BLaER1 treated with 17β-estradiol and CSF1 and Interleukin-3, amounts not matched to agents 10 nM and 100 nM (cell line): ENCODE measurements at regions not wholly inside any gene's neighbourhood (a gene's known extent, or its start where the extent isn't known, plus 50 kb on each side); places are given as distances from the start of the nearest gene placed in this dataset.
"Not testable (repeated sequence)": the region's sequence is repeated elsewhere in the genome, so short reads cannot be mapped to it uniquely, and the experiment has no call there.

ENCODE experiments used
- H3K27ac ChIP-seq, 11 experiments: shearing (Covaris generic); formaldehyde crosslinking; 2 replicates each; pipeline ENCODE4 v1.8.1; 2022
- H3K27me3 ChIP-seq, 11 experiments: shearing (Covaris generic); formaldehyde crosslinking; 2 replicates each; pipeline ENCODE4 v1.8.1; 2022
- H3K36me3 ChIP-seq, 11 experiments: shearing (Covaris generic); formaldehyde crosslinking; 2 replicates each; pipeline ENCODE4 v1.8.1; 2022
- H3K4me1 ChIP-seq, 10 experiments: shearing (Covaris generic); formaldehyde crosslinking; 2 replicates each; pipeline ENCODE4 v1.8.1; 2022
- H3K4me2 ChIP-seq, 11 experiments: shearing (Covaris generic); formaldehyde crosslinking; 2 replicates each; pipeline ENCODE4 v1.8.1; 2022
- H3K4me3 ChIP-seq, 10 experiments: shearing (Covaris generic); formaldehyde crosslinking; 2 replicates each; pipeline ENCODE4 v1.8.1; 2022
- H3K9ac ChIP-seq, 11 experiments: shearing (Covaris generic); formaldehyde crosslinking; 2 replicates each; pipeline ENCODE4 v1.8.1; 2022
- H3K9me3 ChIP-seq, 11 experiments: shearing (Covaris generic); formaldehyde crosslinking; replicated peaks in 1 of 11; 2 replicates each; pipeline ENCODE4 v1.8.1; 2022
- H4K20me1 ChIP-seq, 11 experiments: shearing (Covaris generic); formaldehyde crosslinking; 2 replicates each; pipeline ENCODE4 v1.8.1; 2022
- Cebpa-rat ChIP-seq, 11 experiments: shearing (Covaris generic); IDR thresholded peaks; 2 replicates each; pipeline ENCODE4 v1.8.1; 2022

GRCh38 chr7:35967366-35968139, 166.7 kb downstream of the SEPTIN7 start:
- no peaks in the 10 kb centered on the region for H4K20me1 ChIP-seq
- H3K27ac ChIP-seq, result no peak overlapping the region
- no peak for TF ChIP-seq Cebpa-rat (IDR thresholded peaks at IDR 0.05)
- no peak overlapping the region for H3K9ac ChIP-seq
- peaks cover 13 to 20% (median 17%) of the 10 kb centered on the region in 11 experiments for H3K27me3 ChIP-seq
- peaks cover 6 to 19% (median 14%) of the 10 kb centered on the region in 11 experiments; a peak in 16 of 22 replicates for H3K9me3 ChIP-seq
- no peak overlapping the region for H3K4me3 ChIP-seq
- no peaks in the 10 kb centered on the region for H3K36me3 ChIP-seq
- H3K4me2 ChIP-seq, result no peak overlapping the region
- H3K4me1 ChIP-seq, result no peaks in the 10 kb centered on the region

GRCh38 chr7:35968140-35968940, 167.5 kb downstream of the SEPTIN7 start:
- Histone ChIP-seq H3K9ac (no peak overlapping the region), H3K4me2 (no peak overlapping the region), H4K20me1 (no peaks in the 10 kb centered on the region), H3K4me3 (no peak overlapping the region), H3K27ac (no peak overlapping the region), H3K9me3 (peaks cover 6 to 19% (median 14%) of the 10 kb centered on the region in 11 experiments; a peak in 16 of 22 replicates), H3K27me3 (peaks cover 13 to 21% (median 17%) of the 10 kb centered on the region in 11 experiments), H3K36me3 (no peaks in the 10 kb centered on the region), H3K4me1 (no peaks in the 10 kb centered on the region)
- no peak for TF ChIP-seq Cebpa-rat (IDR thresholded peaks at IDR 0.05)

- no peaks in the 10 kb centered on the region for H3K4me1 ChIP-seq
- H3K36me3 ChIP-seq, result no peaks in the 10 kb centered on the region
- H3K4me3 ChIP-seq, result no peak overlapping the region
- H3K4me2 ChIP-seq, result no peak overlapping the region
- peaks cover 6 to 19% (median 14%) of the 10 kb centered on the region in 11 experiments; a peak in 16 of 22 replicates for H3K9me3 ChIP-seq
- no peaks in the 10 kb centered on the region for H4K20me1 ChIP-seq
- peaks cover 13 to 21% (median 17%) of the 10 kb centered on the region in 11 experiments for H3K27me3 ChIP-seq
- H3K9ac ChIP-seq, result no peak overlapping the region
- H3K27ac ChIP-seq, result no peak overlapping the region
- no peak for TF ChIP-seq Cebpa-rat (IDR thresholded peaks at IDR 0.05)
These were observed 168.2 kb downstream of the SEPTIN7 start for GRCh38 chr7:35969066-35969465.

- TF ChIP-seq Cebpa-rat (IDR thresholded peaks at IDR 0.05), result no peak
- Histone ChIP-seq H3K9ac (no peak overlapping the region), H3K4me1 (no peaks in the 10 kb centered on the region), H3K4me3 (no peak overlapping the region), H3K36me3 (no peaks in the 10 kb centered on the region), H3K27me3 (peaks cover 13 to 21% (median 17%) of the 10 kb centered on the region in 11 experiments), H3K27ac (no peak overlapping the region), H4K20me1 (no peaks in the 10 kb centered on the region), H3K9me3 (peaks cover 6 to 19% (median 14%) of the 10 kb centered on the region in 11 experiments; a peak in 16 of 22 replicates), H3K4me2 (no peak overlapping the region)
These were observed 169.6 kb downstream of the SEPTIN7 start for GRCh38 chr7:35970458-35970857.

- no peaks in the 10 kb centered on the region for H3K4me1 ChIP-seq
- peaks cover 6 to 19% (median 14%) of the 10 kb centered on the region in 11 experiments; a peak in 16 of 22 replicates for H3K9me3 ChIP-seq
- TF ChIP-seq Cebpa-rat (IDR thresholded peaks at IDR 0.05), result no peak
- H3K4me2 ChIP-seq, result no peak overlapping the region
- no peaks in the 10 kb centered on the region for H3K36me3 ChIP-seq
- no peak overlapping the region for H3K4me3 ChIP-seq
- H4K20me1 ChIP-seq, result no peaks in the 10 kb centered on the region
- no peak overlapping the region for H3K27ac ChIP-seq
- no peak overlapping the region for H3K9ac ChIP-seq
- H3K27me3 ChIP-seq, result peaks cover 13 to 21% (median 17%) of the 10 kb centered on the region in 11 experiments
These were observed 170.5 kb downstream of the SEPTIN7 start for GRCh38 chr7:35971133-35971891.

- peaks cover 0 to 6% (median 0%) of the 10 kb centered on the region in 10 experiments; a peak in 2 of 20 replicates for H3K4me1 ChIP-seq
- H3K9ac ChIP-seq, result no peak overlapping the region
- no peak overlapping the region for H3K4me2 ChIP-seq
These were observed 175.1 kb downstream of the SEPTIN7 start for GRCh38 chr7:35975851-35976454.

GRCh38 chr7:35978816-35979640, 174.0 kb upstream of the EEPD1 start:
- not testable (repeated sequence) for H3K9me3 ChIP-seq, H3K27me3 ChIP-seq, H3K36me3 ChIP-seq, H3K4me1 ChIP-seq, H4K20me1 ChIP-seq, H3K9ac ChIP-seq, H3K4me3 ChIP-seq, H3K27ac ChIP-seq
- peak overlapping the region in 2 of 11 experiments; percentile 12 to 20; a peak in 1 of 22 replicates for H3K4me2 ChIP-seq

More at GRCh38 chr7:35975851-35976454, 175.1 kb downstream of the SEPTIN7 start:
- Histone ChIP-seq H3K9me3 (peaks cover 0 to 11% (median 6%) of the 10 kb centered on the region in 11 experiments; a peak in 12 of 22 replicates), H3K36me3 (no peaks in the 10 kb centered on the region), H3K4me3 (no peak overlapping the region), H3K27me3 (peaks cover 11 to 17% (median 13%) of the 10 kb centered on the region in 11 experiments), H3K27ac (no peak overlapping the region), H4K20me1 (no peaks in the 10 kb centered on the region)
- no peak for TF ChIP-seq Cebpa-rat (IDR thresholded peaks at IDR 0.05)

GRCh38 chr7:35982600-35982999, 170.5 kb upstream of the EEPD1 start:
- H3K36me3 ChIP-seq, result no peaks in the 10 kb centered on the region
- peaks cover 0 to 11% (median 5%) of the 10 kb centered on the region in 10 experiments; a peak in 8 of 20 replicates for H3K4me1 ChIP-seq
- H3K27ac ChIP-seq, result no peak overlapping the region
- H3K9me3 ChIP-seq, result no peaks in the 10 kb centered on the region
- H3K4me2 ChIP-seq, result no peak overlapping the region
- no peak overlapping the region for H3K4me3 ChIP-seq
- H3K27me3 ChIP-seq, result no peaks in the 10 kb centered on the region
- no peaks in the 10 kb centered on the region for H4K20me1 ChIP-seq
- TF ChIP-seq Cebpa-rat (IDR thresholded peaks at IDR 0.05), result no peak
- no peak overlapping the region for H3K9ac ChIP-seq
